SK-N-MC (cell line): ENCODE measurements at regions not wholly inside any gene's neighbourhood (a gene's known extent, or its start where the extent isn't known, plus 50 kb on each side); places are given as distances from the start of the nearest gene placed in this dataset.

ENCODE experiments used
- EZH2 ChIP-seq: fragments of 200-600 bp; sonication (generic); IDR thresholded peaks from one replicate; pipeline ENCODE4 v1.6.1; 2017; ENCODE audit warnings: antibody characterized with exemption
- POLR2AphosphoS5 ChIP-seq: IDR thresholded peaks from 2 replicates; pipeline ENCODE4 v1.6.1; 2012; ENCODE audit warnings: mild to moderate bottlenecking, low read depth, low read length, borderline replicate concordance

DNA sequence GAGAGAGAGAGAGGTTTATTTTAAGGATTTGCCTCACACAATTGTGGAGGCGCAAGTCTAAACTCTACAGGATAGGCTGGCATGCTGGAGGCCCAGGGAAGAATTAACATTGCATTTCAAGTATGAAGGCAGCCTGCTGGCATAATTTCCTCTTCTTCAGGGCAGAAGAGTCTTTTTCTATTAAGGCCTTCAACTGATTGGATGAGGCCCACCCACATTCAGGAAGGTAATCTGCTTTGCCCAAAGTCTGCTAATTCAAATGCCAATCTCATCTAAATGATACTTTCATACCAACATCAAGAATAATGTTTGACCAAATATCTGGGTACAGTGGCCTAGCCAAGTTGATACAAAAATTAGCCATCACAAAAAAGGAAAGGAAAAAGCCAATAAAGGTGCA is 258.1 kb upstream of the MDFIC2 start:
- TF ChIP-seq POLR2AphosphoS5 (no peak), EZH2 (no peak)
